NCI-H187 treated with DMSO at 0.1 percent for 48 hours (cell line): ENCODE measurements at regions not wholly inside any gene's neighbourhood (a gene's known extent, or its start where the extent isn't known, plus 50 kb on each side); places are given as distances from the start of the nearest gene placed in this dataset.
"Not testable (repeated sequence)": the region's sequence is repeated elsewhere in the genome, so short reads cannot be mapped to it uniquely, and the experiment has no call there.

ENCODE experiments used
- DNase-seq: peaks from one replicate; lab custom pipeline; 2025; lab: John Stamatoyannopoulos, UW

DNA sequence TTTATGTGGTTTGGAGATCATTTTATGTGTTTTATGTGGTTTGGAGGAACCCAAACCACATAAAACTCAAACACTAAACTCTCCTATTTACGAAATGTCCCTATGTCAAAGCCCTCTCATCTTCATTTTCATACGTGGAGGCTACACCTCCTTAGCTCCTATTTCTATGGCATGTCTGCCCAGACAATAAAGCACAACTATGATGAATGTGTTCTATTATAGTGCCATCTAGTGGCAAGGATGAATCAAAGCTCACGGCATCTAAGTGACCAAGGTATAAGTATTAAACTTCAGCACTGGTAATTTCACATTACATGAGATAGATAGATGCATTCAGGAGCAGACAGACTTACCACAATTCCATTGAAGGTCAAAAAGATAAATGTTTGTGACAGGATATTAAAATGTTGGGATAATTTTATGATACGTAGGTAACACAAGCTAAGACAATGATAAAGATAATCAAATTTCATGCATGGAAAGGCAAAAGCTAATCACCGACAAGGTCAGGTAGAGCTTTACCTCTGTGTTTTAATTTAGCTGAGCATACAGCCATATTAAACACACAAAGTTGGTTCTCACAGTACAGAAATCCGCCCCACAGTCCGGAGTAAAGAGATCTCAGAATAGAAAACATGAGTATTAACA, 130.6 kb upstream of the FHIT start:
- DNase-seq, result no peak

GRCh38 chr3:61387817-61388216, 136.6 kb upstream of the FHIT start:
- DNase-seq, result no peak

- DNase-seq, result not testable (repeated sequence)
Observed at GRCh38 chr3:61393480-61393947, 142.3 kb upstream of the FHIT start.

- DNase-seq, result no peak
Observed at GRCh38 chr3:61401359-61401758, 150.1 kb upstream of the FHIT start.

- DNase-seq, result no peak
Observed at GRCh38 chr3:61407397-61407796, 154.0 kb upstream of the PTPRG start.

- DNase-seq, result no peak
Observed at GRCh38 chr3:61409638-61410037, 151.7 kb upstream of the PTPRG start.

GRCh38 chr3:61410358-61410757, 151.0 kb upstream of the PTPRG start:
- DNase-seq, result not testable (repeated sequence)

- DNase-seq, result no peak
Observed at GRCh38 chr3:61411009-61411662, 150.2 kb upstream of the PTPRG start.

- no peak for DNase-seq
Observed at GRCh38 chr3:61414456-61414855, 146.9 kb upstream of the PTPRG start.

GRCh38 chr3:61415201-61415600, 146.2 kb upstream of the PTPRG start:
- DNase-seq, result no peak

- no peak for DNase-seq
Observed at GRCh38 chr3:61416618-61417017, 144.8 kb upstream of the PTPRG start.

GRCh38 chr3:61417352-61417751, 144.0 kb upstream of the PTPRG start:
- DNase-seq, result no peak

GRCh38 chr3:61420136-61420759, 141.1 kb upstream of the PTPRG start:
- no peak for DNase-seq

DNA sequence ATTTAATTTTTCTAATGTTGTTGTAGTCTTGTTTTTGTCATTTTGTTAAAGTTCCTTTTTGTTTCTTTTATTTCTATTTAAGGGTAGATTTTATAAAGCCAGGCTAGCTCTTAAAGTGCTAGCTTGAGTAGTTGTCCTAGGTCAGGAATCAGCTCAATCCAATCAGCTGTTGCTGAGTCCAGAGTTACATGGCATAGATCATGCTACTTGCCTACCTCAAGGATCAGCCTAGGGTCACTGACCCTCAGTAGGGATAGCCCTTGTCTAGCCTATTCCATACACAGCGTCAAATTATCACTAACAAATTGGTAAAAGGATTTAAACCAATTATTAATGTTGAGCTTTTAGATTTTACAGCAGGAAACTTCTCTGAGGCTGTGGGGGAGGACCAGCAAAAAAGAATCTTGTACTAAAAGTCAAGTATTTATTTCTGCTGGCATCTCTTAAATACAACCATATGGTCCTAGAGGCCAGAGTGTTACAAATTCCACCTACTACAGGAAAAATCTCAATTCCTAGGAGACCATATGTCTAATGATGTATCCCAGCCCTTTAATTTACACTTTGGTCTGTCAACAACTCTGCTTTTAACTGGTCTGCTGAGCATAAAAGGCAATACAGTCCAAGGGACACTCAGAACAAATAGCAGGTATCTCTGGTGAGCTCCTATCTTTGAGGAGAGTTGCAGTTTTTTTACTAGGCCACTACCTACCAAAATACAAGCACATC, 138.3 kb upstream of the PTPRG start:
- no peak for DNase-seq

DNA sequence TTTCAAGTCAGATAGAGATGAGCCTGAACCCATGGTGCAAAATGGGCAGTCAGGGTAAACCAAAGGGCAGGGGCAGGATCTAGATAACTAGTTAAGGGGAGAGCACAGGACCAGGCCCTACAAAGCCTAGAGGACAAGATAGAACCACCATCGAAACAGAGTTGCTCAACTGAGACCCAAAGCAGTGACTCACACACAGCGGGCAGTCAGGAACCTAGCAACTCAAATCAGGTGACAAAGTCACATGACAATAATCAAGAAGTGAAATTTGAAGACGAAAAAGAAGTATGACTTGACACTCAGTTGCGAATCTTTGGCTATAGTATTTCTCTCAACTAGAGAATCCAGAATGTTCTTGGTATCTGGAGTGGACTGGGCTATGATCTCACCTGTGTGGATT, 136.0 kb upstream of the PTPRG start:
- DNase-seq, result no peak

DNA sequence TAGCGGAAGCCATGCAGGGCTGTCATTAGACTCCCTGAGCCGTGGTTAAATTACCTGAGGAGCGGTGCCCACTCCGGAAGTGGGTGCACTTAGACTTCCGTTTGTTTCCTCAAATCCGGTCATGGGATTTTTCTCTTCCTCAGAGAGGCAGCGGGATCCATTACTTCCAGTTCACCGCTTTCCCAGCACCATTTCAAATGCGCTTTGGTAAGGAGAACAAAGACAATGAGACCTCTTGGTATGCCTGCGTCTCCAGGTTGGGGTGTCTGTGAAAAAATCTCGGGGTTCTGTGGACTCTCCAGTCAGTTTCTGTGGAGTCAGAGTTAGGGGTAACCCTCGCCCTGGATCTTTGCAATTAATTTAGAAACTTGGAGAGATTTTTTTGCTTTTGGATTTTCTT, 132.3 kb upstream of the PTPRG start:
- DNase-seq, result no peak

GRCh38 chr3:61434901-61435300, 126.5 kb upstream of the PTPRG start:
- DNase-seq, result not testable (repeated sequence)

DNA sequence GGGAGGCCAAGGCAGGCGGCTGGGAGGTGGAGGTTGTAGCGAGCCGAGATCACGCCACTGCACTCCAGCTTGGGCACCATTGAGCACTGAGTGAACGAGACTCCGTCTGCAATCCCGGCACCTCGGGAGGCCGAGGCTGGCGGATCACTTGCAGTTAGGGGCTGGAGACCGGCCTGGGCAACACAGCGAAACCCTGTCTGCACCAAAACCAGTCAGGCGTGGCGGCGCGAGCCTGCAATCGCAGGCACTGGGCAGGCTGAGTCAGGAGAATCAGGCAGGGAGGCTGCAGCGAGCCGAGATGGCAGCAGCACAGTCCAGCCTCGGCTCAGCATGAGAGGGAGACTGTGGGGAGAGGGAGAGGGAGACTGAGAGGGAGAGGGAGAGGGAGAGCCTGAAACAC, 126.0 kb upstream of the PTPRG start:
- not testable (repeated sequence) for DNase-seq

GRCh38 chr3:61438253-61439121, 122.9 kb upstream of the PTPRG start:
- no peak for DNase-seq

DNA sequence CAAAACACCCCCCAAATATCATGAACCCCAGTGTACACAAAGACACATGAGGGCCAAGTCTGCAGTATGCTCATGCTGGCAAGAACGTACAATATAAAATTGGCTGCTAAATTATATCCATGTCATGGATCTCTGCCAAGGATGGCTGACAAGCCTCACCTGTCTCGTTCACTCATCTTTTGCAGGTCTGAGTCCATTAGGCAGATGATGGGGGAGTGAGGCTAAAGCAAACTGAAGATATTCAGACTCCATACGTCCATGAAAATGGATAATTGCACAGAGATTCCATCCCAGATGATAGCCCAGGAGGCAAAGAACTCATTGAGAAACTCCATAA, 122.3 kb upstream of the PTPRG start:
- no peak for DNase-seq

- no peak for DNase-seq
Observed at GRCh38 chr3:61442696-61443095, 118.7 kb upstream of the PTPRG start.

DNA sequence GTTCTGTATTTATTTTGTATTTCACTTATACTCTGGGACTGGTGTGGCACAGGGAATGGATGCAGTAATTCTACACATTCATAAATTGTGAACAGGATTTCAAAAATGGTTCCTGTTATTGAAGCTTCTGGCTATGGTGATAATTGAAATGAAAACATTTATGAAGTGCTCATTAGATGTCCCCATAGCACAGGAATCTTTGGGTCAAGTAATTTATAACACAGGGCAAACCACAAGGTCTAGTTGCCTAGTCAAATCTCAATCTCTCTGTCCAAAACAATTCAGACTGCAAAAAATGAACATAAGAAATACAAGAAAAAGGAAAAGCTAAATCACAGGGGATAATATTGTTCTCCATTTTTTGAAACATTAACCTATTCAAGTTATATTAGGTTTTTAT, 117.5 kb upstream of the PTPRG start:
- no peak for DNase-seq
